SIG-M5 (cell line): ENCODE measurements at regions not wholly inside any gene's neighbourhood (a gene's known extent, or its start where the extent isn't known, plus 50 kb on each side); places are given as distances from the start of the nearest gene placed in this dataset.

ENCODE experiments used
- DNase-seq: peaks from one replicate; lab custom pipeline; 2025; lab: John Stamatoyannopoulos, UW

DNA sequence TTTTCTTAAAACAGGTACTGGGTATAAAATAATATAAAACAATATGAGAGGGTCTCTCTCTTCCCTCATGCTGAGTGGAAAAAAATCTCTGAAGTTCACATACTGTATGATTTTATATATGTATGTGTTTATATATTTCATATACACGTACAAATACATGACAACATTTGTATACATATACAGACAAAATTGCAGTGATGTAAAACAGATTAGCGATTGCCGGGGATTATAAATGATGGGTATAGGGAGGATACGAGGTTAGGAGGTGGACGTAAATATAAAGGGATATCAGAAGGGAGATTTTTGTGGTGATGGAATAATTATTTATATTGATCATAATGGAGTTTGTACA is 194.8 kb upstream of the PRSS16 start:
- DNase-seq = no peak

- DNase-seq = no peak
These were observed 193.8 kb upstream of the PRSS16 start for GRCh38 chr6:27053738-27054137.

- DNase-seq = no peak
These were observed 190.9 kb upstream of the PRSS16 start for GRCh38 chr6:27056615-27057014.

- DNase-seq = no peak
These were observed 187.7 kb upstream of the PRSS16 start for GRCh38 chr6:27059621-27060425.

DNA sequence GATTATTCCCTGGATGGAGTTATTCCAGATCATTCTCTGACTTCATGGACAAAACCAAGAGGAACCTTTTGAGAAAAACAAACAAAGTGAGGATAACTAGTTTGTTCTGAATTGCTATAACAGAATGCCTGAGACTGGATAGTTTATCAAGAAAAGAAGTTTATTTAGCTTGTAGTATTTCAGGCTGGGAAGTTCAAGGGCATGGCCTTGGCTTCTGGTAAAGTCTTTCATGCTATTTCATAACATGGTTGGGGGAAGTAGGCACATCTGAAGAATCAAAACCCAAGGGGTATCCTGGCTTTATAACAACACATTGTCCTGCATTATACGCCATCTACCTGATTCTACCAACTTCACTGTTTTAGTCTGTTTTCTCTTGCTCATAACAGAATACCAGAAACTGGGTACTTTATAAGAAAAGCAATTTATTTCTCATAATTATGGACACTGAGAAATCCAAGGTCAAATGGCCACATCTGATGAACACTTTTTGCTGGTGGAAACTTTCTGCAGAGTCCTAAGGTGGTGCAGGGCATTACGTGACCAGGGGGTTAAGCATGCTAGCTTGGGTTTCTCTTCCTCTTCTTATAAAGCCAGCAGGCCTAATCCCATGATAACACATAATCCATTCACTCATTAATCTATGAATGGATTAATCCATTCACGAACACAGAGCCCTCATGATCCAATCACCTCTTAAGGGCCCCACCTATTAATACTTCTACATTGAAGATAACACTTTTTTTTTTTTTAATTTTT is 186.1 kb upstream of the PRSS16 start:
- DNase-seq = no peak

DNA sequence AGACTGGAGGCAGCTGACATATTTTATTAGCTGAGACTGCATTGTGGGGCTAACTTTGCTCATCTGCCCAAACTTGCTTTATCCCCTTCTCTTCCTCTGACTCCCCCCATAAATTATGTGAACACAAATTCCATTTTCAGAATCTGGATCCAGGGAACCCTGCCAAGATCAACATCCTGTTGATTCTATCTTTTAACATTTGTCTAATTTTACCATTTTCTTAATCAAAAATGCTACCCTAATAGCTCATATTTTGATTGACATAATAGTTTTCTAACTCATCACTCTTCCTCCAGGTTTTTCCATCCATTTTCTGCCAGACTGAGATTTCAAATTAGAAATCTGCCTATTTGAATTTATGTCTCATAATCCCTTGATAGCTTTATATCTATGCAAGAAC is 184.7 kb upstream of the PRSS16 start:
- DNase-seq = no peak

DNA sequence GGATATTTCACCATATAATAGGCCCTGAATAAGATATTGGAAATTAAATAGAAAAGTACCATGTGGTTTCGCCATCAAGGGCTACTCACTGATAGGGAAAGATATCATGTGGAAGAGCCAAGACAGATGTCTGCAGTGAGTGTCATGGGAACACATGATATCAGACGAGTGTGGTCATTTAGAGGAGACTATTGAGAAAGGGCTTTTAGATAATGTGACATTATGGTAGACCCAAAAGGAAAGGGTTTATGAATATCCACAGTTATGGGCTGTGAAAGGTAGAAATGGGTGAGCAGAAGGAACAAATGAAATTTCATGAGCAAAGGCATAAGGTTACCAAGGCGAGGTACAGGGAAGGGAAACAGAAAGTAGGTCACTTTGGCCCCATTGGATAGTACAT is 182.3 kb upstream of the PRSS16 start:
- DNase-seq = no peak

DNA sequence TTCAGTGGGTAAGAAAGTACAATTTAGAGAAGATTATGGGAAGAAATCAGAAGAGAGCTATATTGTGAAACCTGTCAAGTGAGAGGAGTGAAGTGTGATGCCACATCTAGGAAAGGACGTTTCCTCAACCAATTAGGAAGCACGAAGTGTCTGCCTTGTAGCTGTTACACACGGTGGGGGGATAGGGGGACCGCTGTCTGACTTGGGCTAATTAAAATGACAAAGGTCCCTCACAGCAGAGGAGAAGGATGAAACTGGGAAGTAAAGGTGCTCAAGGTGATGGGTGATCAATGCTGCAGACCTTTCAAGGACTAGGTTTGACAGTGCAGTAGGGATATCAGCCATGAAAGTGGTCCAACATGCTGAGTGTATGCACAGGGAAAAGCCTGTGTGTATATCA is 181.1 kb upstream of the PRSS16 start:
- DNase-seq = no peak

GRCh38 chr6:27066802-27067201 is 180.7 kb upstream of the PRSS16 start:
- DNase-seq = no peak

DNA sequence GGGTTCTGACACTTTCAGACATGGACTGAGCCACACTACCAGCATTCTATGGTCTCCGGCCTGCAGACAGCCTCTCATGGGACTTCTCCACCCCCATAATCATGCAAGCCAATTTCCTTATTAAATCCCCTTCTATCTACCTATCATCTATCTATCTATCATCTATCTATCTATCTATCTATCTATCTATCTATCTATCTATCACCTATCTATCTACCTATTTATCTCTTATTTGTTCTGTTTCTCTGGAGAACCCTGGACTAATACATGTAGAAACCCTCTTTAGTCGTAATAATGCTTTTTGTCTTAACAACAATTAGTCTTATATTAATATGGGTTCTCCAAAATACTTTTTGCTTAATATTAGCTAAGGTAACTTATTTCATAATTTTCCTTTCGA is 174.1 kb upstream of the PRSS16 start:
- DNase-seq = no peak

DNA sequence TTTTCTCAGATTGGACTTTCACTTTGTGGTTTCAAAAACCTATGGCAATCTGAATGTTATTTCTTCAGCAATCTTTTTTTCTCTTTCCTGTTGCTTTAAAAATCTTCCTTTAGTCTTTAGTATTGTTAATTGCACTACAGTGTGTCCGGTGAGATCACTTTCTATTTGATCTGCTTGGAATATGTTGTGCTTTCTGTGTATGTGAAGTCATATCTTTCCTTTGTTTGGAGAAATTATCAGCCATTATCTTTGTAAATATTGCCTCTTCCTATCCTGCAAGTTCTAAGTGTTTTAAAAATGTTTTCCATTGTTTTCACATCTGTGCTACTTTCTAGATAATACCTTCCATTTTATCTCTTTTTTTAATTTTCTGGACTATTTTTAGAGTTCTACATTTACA is 171.4 kb upstream of the PRSS16 start:
- no peak for DNase-seq

DNA sequence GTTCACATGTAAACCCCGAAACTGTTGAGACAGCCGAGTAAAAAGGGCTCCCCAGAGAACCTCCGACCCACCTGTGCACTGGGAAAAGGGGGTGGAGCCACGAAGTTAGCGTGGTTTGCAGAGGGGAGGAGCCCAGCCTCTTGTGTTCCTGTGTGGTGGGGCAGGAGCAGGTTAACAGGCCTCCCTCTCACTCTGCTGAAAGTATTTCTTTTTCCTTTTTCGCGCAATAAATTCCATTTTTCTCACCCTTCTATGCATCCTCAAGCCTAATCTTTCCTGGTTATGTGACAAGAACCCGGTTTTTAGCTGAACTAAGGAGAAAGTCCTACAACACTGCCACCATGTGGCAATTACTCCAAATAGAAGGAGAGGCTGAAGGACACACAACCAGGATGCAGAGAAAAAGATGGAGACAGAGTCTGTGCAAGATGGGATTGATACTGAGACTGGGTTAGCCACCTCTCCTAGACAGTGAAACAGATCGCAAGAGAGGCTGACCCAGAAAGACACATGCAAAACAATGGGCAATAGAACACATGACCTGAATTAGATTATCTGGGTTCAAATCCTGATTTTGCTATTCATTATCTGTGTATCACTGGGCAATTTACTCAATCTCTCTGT is 168.7 kb upstream of the PRSS16 start:
- DNase-seq = no peak

GRCh38 chr6:27081188-27081587 is 166.3 kb upstream of the PRSS16 start:
- DNase-seq = no peak

- no peak for DNase-seq
These were observed 165.6 kb upstream of the PRSS16 start for GRCh38 chr6:27081931-27082330.

- DNase-seq = no peak
These were observed 159.4 kb upstream of the PRSS16 start for GRCh38 chr6:27088068-27088467.

DNA sequence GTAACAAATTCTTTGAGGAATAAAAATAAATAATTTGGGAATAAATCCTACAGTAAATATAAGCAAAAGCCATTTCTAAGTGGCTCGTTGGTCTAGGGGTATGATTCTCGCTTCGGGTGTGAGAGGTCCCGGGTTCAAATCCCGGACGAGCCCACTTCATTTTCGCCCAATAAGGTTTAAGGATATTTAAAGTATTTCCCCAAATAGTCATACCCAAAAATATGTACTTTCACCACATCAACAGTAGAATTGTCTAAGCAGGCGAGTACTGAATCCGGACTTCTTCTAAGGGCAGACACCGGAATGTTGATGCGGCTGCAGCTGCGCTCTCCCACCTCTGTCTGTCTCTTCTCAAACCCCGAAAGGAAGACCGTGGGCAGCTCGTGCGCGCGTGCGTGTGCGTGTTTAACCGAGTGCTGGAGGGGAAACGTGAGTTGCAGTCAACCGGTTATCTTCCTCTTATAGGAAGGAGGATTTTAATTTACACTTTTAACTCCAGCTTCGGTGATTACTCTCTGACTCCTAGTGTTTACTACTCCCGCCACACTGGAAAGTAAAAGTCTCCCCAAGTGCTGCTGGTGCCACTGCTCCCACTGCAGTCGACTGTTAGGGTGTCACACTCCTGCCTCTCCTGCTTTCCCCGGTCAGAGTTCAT is 155.7 kb upstream of the PRSS16 start:
- peak; percentile 28 for DNase-seq

- DNase-seq = no peak
These were observed 155.2 kb upstream of the PRSS16 start for GRCh38 chr6:27092316-27092692.

DNA sequence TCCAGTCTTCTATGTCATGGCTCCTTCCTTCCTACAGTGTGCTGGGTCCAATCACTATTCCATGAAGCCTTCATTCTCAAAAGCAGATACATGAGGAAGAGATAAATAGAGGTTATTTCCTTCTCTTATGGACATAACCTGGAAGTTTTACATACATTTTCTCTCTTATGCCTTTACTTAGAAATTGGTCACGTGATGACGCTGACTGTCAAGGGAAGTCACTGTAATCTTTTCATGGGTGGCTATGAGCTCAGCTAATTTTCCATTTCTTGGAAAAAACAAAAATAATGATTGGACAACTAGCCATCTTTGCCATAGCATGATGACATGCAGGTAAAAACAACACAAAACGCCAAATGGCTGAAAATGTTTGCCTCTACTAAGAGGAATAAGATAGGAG is 151.6 kb upstream of the PRSS16 start:
- no peak for DNase-seq

- no peak for DNase-seq
These were observed 150.5 kb upstream of the PRSS16 start for GRCh38 chr6:27096834-27097511.

GRCh38 chr6:27098956-27099355 is 148.5 kb upstream of the PRSS16 start:
- no peak for DNase-seq

DNA sequence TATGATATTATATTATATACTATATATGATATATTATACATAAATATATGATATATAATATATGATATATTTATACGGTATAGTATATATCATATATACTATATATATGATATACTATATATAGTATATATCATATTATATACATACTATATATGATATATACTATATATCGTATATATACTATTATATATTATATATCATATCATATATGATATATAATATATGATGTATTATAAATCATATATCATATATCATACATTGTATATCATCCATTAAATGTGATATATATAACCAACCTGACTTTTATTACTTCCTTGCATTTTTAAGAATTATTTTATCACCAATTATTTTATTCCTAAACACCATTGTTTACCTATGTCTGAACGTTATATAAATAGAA is 146.6 kb upstream of the PRSS16 start:
- no peak for DNase-seq

DNA sequence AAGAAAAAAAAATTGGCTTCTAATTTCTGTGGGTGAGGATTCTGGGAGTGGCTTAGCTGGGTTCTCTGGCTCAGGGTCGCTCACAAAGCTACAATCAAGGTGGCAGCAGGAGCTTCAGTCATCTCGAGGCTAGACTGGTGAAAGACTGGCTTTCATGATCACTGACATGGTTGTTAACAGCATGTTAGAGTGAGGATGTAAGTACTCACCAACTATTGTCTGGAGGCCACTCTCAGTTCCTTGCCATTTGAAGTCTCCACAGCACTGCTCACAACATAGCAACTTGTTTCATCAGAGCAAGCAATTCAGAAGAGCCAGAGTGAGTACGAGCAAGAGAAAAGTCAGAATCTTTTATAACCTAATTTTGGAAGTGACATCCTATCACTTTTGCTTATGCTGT is 145.7 kb upstream of the PRSS16 start:
- no peak for DNase-seq
